Kasumi-1 (cell line): ENCODE measurements at regions not wholly inside any gene's neighbourhood (a gene's known extent, or its start where the extent isn't known, plus 50 kb on each side); places are given as distances from the start of the nearest gene placed in this dataset.

Experiments
- DNase-seq, 2 experiments: peaks; one replicate each; lab custom pipeline; 2025; lab: John Stamatoyannopoulos, UW

DNA sequence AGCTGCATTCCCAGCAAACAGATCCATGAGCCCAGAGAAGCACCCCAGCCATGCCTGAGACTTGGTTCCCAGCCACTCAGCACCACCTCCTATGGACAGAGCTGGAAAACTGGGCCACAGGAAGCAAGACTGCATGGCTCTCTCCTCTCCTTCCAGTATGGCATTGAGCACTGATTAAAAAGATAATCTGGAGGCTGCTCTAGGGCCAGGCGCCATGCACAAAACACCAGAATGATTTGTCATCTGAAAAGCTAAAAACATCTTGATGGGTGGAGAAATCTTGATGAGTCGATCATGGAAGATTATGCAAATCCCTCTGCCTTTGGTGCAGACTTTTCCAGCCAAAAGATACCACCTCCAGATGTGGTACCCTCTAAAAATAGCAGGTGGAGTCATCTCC lies 62.7 kb upstream of the MRPS22 start:
- no peak for DNase-seq

DNA sequence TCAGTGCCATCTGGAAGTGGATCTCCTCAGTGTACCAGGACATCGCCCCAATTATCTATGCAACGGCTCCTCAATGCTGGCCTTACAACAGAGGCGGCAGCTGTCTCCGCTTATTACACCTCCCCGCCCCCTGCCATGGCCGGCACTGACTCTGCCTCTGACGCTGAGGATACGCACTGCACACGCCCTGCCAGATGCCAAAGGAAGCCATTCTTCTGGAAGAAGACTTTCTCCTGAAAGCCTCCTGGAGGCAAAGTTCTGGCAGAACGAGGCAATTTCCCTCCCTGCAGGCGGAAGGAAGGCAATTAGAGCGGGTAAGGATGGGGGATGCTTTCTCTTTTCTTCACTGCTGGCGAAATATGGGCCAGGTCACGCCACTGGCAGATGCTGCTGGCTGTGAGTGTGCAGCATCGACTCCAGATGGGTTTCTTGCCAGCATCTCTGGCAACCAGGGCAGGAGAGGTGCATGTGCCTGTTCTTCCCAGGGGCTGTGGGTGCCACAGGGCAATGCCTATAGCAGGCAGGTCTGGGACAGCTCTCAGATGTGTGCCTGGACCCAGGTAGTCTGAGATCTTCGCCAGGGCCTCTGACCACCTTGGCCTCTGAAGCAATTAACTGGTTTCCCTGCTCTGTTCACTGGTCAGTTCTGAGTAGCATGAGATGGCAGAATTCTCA lies 62.2 kb upstream of the MRPS22 start:
- no peak for DNase-seq

DNA sequence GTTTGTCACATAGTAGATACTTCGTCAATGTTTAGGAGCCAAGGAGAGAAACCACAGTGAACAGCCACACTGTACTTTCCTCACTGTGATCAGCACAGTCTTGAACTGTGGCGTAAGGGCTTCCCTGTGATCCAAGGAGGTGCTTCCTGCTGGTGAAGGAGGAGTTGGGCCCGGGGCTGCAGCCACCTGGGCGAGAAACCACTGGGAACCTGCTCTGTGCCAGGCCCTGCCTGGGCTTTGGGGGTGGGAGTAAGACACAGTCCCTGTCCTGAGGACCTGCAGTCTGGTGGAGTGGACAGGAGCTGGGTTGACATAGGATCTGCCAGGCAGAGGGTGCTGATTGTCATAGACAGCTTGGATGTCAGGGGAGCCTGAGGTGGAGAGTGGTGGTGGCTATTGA lies 60.5 kb upstream of the MRPS22 start:
- DNase-seq = no peak

DNA sequence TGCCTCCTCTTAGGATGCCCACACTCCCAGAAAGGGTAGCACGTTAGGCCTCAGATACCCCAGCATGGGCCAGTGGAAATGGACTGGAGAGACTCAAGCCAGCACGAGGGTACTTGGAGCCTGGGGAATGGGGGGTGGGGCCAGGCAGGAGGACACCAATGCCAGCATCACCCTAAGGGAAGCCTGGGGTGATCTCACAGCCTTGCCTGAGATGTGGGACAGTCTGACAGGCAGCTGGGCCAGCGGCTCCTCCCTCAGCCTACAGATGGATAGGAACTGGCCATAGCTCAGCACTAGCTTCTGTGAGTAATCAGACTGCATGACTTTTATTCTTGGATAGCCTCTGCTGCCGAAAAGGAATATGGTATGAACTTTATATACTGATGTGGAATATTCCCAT lies 59.6 kb upstream of the MRPS22 start:
- no peak for DNase-seq

DNA sequence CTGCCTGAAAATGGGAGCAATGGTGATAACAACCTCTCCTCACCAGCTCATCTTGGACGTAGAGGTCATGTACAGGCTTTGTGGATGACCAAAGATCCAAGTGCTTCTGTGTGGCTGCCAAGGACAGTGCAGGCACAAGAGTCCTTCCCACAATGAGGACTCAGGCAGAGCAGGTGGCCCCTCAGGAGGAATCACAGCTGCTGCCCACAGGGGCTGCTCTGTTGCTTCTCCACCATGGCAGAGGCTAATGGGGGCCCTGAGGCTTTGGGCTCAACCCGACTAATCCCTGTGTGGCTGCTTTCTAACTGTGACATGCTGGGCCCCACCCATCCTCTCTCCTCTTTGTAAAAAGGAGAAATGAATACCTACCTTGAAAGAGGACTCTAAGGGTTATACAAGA lies 58.1 kb upstream of the MRPS22 start:
- no peak for DNase-seq

DNA sequence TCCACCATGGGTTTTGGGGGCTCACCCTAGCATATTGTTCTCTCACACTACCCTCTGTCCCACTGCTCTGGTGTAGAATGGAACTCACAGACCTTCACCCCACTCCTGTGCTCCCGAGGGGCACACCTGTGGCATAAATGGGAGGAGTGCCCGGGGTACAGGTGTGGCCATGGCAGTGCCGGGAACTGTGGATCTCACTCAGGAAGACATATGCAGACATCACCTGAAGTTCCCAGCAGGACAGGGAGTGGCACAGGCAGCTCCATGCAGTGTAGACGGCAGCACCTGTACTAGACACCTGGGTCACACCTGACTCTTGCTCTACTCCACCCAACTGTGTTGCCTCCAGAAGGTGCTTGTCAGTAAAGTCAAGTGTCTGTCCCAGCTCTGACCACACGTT lies 57.6 kb upstream of the MRPS22 start:
- no peak for DNase-seq

DNA sequence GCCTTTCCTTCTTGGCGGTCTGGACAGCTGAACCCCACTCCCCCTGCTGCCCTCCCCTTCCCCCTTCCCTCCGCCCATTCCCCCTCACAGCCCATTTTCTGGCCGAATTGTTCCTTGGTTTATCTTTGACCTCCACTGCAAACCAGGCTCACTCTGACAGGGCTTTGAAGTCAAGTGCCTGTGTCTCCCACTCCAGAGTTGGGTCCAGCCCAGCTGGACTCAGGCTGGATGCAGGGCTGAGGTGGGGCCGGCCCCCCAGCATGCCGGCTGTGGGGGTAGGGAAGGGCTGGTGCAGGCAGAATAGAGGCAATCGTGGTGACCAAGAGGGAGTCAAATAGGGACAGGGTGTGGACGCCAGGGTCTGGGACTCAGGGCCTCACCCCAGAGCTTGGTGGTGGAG lies 57.0 kb upstream of the MRPS22 start:
- DNase-seq = no peak

DNA sequence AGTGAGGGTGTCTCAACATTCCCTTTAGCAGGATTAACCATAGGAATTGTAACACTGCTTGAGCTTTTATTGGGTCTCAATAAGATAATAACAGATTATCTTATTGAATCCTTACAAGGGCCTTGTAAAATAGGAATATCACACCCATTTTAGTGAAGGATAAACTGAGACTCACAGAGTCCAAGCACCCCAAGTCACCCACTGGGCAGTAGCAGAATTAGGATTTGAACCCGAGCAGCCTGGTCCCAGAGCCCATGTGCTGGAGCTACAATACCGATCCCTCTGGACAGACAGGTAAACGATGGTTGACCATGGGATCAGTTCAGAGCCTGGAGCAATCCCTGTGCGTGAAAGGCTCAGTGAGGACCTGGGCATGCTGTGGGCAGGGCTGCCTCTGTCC lies 56.3 kb upstream of the MRPS22 start:
- DNase-seq = no peak

DNA sequence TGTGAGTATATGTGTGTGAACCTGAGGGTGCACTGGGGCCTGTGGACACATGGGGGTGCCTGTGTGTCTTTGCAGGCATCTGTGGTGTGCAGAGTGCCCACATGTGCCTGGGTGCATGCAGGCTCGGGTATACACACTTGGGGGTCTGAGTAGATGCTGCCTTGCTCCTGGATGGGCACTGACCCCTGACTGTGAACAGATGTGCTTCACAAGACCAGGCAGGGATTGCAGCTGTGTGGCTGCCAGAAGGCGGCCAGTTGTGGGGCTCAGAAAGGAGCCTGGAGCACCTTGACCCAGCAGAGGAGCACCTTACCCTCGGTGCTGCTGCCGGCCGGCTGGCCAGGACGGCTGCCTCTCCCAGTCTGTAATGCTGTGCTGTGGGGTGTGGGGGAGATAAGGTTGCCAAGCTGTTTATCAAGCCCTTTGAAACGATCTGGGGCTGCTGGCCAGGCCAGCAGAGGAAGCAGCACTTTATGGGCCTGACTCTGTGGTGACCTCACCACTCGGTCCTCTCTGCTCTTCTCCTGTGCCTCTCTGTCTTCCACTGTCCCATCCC lies 55.5 kb upstream of the MRPS22 start:
- no peak for DNase-seq

DNA sequence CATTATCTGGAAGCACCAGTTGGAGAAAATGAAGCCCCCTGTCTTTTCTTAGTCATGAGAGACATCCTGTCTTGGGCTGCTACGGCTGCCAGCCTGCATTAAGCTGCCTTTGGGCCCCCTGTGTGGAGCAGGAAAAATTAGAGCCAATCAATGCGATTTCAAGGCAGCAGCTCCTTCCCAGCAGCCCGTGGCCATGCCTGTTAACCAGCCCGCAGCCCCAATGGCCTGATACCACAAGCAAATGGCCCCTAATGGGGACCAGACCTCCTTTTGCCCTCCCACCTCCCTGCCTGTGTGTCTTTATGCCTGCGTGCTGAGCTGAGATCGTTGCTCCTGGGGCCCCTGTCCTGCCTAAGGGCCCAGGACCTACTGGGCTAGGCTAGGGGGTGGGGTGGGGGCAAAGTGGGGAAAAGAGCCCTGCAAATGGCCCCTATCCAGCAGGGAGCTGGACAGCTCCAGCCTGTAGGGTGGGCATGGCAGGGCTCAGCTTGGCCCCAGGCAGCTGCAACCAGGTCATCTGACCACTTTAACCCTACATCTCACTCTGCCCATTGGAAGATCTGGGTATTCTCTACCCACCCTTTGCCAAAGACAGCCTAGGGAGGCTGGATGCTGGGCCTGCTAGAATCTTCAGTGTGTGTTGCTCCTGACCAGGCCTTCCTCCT lies 53.8 kb upstream of the MRPS22 start:
- DNase-seq = no peak

DNA sequence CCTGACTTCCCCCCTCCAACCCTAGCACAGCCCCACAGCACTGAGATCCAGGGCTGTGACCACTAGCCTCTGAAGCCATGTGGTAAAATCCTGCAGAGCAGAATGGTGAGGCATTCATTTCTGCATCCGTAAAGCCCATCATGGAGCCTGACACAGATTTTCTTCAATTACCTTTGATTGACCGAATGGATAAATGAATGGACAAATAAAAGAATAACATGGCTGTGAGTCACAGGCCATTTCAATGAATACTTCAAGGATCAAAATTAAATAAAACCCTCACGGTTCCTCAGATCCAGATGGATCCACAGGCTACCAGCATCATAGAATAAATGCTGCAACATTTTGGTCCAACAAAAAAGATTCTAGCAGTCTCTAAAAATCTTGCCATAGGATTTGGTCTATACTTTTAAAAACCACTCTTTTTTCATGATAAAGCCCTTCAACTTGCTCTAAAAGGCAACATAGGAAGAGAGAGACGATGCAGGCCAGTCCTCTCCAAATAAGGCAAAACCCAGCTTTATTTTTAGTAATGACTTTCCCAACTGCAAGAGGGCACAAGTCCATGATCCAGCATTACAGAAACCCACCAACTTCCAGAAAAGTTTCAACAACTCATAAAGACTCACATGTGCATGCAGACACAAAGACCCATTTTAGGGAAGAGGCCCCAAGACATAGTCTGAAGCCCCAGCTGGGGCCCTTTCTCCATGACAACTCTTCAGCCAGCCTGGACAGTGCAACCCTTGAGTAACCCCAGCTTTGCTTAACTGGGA lies 52.4 kb upstream of the MRPS22 start:
- DNase-seq = no peak

DNA sequence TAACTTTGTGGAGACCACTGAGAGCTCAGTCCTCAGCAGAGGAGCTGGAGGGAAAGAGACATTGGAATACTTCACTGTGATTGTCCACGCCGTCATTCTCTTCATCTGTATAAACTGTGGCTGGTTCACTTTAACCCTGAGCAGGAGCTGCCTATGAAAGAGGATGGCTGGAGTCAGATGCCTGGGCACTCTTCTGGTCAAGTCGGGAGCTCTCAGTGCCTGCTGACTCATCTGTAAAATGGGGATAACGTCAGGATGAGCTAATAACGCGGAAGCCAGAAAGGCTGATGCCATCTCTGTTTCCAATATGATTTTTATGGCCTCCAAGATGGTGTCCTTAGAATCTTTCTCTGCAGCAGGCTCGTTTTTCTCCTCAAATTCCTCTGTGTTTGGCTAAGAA lies 51.6 kb upstream of the MRPS22 start:
- DNase-seq = no peak

DNA sequence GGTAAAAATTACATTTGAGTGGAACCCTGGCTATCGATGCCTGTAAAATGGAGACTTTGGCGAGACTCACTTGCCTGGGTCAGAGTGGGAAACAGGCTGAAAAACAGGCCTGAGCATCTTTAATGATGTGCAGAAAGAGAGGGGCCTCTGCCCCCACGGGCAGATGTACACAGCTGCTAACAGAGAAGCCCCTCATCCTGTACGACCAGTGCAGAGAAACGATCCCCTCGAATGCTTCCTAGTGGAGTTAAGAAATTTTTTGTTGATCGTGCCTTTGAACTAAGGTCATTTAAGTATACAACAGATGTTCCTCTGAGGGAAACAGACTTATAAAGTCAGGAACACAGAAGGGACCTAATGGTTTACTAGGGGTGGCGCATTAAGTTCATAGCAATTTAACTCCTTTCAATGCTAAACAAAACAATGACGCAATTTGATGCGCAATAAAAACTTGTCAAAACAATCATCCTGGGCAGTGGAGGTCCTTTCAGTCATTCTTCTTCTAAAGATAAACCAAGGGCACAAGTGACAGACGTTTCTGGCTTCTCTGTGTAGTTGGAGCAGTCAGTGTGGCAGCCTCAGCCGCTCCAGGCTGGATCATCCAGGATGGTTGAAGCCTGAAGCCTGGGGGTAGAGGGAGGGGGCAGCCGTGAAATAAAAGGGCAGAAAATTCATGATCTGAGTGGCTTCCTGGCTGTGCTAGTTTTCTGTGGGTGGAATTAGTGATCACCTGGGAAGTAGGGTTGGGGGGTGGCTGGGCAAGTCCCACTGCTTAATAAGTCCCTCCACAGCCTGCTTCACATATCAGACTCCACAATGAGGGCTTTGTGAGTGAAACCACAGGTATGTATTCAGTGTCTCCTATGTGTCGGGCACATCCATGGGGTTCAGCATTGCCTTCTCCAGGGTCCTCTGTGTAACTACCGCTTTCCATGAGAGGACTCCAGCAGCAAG lies 50.8 kb upstream of the MRPS22 start:
- DNase-seq = no peak

DNA sequence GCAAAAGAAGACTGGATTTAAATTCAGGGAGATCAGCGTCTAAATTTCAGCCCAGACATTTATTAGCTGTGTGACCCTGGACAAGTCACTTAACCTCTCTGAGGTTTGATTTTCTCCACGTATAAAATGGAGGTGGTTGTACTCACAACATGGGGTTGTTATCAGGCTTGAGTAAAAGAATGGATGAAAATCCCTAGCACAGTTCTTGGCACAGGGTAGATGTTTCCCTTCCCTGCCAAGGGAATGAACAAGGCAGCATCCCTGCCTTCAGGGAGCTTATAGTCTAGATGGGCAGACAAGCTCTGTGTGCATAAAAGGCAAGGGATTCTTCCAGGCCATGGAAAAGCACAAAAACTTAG lies 50.2 kb upstream of the MRPS22 start:
- no peak for DNase-seq
